ENCODE measurements at regions not wholly inside any gene's neighbourhood (a gene's known extent, or its start where the extent isn't known, plus 50 kb on each side); places are given as distances from the start of the nearest gene placed in this dataset.
"Not testable (repeated sequence)": the region's sequence is repeated elsewhere in the genome, so short reads cannot be mapped to it uniquely, and the experiment has no call there.

- DNase-seq, result not testable (repeated sequence)
Observed at GRCh38 chr17:20633268-20634059, 53.9 kb downstream of the CDRT15L2 start.

GRCh38 chr17:20640147-20640546 lies 60.6 kb downstream of the CDRT15L2 start:
- not testable (repeated sequence) for DNase-seq

DNA sequence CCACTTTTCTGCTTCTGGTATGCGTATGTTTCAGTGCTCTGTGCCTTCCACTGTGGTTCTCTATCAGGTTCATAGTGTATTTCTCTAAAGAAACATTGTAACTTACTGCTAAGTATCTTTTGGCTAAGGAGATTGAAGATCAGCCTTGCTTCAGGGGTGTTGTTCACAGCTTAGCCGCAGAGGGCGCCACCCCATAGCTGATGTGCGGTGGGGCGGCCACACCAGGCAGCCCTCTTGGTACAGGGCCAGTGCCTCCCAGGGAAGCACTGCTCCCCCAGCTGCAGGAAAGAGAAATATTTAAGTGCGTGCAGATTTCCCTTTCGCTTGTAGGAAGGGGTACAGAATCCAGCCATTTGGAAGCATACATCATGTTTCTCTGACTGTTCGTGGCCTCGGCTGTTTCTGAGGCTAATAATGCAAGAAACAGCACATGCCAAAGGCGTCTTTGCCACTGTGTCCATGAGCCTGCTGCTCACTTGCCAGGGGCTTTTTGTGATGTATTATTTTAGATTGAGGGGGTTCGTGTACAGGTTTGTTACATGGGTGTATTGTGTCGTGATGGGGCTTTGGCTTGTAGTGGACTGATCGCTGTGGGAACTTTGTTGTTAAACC lies 67.2 kb downstream of the CDRT15L2 start:
- DNase-seq, result not testable (repeated sequence)

- not testable (repeated sequence) for DNase-seq
Observed at GRCh38 chr17:20649097-20649767, 69.7 kb downstream of the CDRT15L2 start.

DNA sequence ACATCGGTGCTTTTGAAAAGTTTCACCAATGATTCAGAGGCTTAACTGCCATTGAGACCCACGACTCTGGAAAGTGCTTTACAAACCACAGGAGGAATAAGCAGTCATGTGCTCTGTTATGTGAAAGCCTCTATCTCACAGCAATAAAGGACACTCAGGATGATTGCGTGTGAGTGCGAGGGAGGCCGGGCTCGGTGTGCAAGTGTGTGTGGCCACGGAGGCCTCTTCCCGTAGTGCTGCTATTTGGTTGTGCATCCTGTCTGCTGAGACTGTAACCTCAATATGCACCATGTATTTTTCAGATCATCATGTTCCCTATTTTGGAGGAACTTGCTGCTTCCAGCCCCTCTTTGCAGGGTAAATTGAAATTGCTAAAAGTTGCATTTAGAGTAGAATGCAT lies 71.5 kb downstream of the CDRT15L2 start:
- DNase-seq, result peak; percentile 45

DNA sequence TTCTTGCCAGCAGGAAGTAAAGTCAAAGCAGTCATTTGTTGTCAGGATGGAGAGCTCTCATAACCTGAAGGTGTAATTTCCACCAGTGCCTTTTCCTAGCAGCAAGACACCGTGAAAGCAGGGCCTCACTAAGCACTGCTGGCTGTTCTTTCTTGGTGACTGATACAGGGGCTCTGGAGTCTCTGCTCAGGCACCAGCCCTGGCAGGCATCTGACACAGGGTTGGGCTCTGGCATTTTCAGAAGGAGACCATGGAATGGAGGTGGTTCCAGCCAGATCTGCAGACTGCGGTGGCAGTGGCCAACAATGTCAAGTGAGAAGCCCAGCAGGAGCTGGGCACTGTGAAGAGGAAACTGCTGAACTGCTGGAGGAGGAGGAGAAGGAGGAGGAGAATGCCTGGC lies 72.2 kb downstream of the CDRT15L2 start:
- not testable (repeated sequence) for DNase-seq

DNA sequence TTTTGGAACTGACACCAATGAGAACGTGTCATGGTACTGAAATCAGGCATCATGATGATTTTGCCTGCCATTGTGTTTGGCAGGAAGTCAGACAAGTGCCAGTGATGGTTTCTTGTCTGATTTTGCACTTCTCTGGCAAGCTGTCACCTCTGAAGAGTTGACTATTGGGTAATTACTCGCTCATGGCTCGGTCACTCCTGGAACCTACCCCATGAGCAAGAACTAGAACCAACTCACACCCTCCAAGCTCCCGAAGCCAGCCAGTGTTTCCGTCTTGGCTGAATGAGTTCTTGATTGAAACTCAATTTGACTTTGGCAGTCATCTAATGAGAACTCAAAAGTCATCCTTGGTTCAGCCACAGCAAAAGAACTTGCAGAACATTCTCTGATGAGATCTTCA lies 73.9 kb downstream of the CDRT15L2 start:
- not testable (repeated sequence) for DNase-seq

DNA sequence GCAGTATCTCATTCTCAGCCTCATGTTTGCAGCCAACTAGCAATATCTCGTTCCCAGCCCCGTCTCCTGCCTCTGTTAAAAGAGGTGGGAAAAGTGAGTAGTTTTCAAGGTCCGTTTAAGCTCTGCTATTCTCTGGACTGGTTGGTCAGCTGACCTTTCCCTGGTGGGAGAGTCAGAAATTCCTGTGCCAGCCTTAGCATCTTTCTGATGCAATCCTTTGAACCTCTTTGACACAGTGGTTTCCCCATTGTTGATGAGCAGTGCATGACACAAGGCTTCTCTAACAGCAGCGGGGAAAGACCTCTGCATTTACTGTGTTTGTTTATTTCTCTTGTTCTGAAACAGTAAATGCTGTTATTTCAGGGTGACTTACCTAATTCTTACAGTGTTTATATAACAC lies 74.6 kb downstream of the CDRT15L2 start:
- DNase-seq, result not testable (repeated sequence)

DNA sequence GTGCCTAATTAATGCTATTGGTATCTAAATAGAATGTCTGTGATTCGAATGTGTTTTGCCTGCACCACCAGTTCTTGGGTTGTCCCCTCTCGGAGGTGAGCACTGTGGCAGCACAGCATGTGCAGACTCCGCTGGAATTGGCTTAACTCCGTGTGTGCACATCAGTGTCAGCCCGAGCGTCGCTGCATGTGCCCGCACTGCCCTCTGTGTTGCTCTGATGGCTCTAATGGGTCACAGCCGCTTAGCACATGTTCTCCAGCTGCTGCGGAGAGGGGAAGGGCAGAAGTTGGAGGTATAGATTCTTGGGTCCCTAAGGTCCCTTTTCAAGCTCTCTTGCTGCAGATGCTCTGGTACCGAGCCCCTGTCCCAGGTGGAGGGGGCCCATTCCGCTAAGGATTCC lies 75.1 kb downstream of the CDRT15L2 start:
- DNase-seq, result not testable (repeated sequence)

DNA sequence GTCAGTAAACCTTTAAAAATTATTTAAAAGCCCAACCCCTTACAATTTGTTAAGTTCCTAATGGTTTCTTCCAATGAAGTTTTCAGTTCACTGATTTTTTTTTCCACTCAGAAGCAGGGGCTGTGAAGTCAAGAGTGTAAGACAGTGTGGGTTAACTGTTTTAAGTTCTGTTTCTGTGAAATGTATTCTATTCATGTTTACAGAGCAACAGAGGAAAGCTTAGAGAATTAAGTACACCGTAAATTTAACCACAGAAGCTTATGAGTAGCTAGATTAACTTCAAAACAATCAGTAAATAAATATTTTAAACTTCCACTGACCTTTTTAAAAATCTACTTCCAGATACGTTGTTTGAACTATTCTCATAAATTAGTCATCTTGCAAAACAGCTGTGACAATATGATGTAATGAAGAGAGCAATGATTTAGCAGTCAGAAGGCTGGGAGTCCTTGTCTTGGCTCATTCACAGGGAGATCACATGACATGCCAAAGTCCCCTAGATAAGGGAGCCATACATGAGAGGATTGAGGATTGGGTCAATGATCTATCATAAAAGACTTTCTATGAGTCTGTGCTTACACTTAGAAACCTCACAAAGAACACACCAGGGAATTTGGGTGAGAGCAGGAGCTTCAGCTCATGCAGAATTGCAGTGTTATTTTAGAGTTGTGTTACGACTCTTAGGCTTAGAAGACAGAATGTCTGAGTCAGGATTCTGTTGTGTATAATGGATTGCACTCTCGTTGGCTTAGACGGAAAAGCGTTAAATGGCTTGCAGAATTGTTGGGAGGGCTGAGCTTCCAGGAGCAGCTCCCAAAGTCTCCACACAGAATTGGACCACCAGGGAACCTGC lies 85.8 kb downstream of the CDRT15L2 start:
- not testable (repeated sequence) for DNase-seq

DNA sequence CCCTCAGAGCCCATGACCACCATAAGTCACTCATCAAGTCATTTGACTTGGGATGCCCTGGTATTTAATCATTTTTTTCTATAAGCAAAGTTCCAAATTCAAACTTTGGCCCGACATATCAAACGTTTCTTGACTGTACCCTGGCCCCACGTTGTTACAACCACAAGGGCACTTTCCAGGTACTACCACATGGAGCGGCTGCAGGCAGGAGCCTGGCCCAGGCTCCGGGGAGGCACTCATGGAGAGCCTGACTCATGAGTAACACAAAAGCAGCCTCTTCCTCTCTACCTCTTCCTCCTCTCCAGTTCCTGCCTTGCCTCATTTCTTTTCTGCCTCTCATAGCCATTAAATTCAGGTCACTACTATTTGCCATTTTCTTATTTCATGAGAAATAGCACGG lies 87.2 kb downstream of the CDRT15L2 start:
- DNase-seq, result not testable (repeated sequence)

- DNase-seq, result not testable (repeated sequence)
Observed at GRCh38 chr17:20667712-20668111, 88.2 kb downstream of the CDRT15L2 start.

DNA sequence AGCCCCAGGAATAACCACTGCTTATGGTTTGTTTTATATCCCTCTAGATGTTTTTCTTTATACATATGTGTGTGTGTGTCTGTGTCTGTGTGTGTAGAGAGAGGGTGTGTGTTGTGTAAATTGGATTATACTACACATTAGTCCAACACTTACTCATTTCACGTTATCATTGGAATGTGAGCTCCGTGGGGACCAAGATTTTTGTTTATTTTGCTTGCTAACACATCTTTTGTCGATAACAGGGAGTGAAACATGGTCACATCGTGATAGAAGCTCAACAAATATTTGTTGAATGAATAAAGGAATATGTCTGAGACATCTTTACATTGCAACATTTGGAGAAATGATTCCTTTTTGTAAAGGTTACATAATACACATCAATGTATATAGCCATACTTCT lies 88.8 kb downstream of the CDRT15L2 start:
- not testable (repeated sequence) for DNase-seq

DNA sequence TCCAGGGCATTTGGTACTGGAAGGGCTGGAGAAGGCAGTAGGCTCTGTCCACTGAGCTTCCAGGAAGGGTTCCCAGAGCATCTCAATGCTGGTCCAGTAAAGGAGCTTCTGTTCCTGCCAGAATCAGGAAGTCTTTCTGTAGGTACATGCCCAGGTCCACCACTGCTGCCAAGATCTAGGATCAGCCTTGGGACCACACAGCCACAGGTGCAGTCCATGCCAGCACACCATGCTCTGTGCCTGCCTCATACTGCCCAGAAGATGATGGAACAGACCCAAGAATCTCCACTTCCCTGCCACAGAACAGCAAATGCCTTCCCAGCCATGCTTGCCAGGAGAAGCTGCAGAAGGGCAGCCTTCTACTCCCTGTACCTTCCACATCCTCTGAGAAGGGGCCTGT lies 89.3 kb downstream of the CDRT15L2 start:
- not testable (repeated sequence) for DNase-seq

- not testable (repeated sequence) for DNase-seq
Observed at GRCh38 chr17:20670506-20670905, 91.0 kb downstream of the CDRT15L2 start.

DNA sequence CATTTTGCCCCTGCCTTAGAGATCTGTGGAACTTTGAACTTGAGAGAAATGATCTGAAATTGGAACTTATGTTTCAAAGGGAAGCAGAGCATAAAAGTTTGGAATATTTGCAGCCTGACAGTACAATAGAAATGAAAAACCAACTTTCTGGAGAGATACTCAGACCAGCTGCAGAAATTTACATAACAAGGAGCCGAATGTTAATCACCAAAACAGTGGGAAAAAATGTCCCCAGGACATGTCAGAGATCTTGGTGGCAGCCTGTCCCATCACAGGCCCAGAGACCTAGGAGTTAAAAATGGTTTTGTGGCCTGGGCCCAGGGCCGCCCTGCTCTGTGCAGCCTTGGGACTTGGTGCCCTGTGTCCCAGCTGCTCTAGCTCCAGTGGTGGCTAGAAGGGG lies 94.8 kb downstream of the CDRT15L2 start:
- not testable (repeated sequence) for DNase-seq

DNA sequence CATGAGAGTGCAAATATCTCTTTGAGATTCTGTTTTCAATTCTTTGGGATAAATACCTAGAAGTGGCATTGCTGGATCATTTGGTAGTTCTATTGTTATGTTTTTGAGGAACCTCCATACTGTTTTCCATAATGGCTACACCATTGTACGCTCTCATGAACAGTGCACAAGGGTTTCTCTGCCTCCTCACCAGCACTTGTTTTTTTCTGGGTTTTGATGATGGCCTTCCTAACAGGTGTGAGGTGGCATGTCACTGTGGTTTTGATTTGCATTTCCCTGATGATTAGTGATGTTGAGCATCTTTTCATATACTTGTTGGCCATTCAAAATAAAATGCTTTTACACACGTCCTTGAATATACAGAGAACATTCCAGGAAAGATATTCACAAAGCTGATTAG lies 96.2 kb downstream of the CDRT15L2 start:
- DNase-seq, result not testable (repeated sequence)

DNA sequence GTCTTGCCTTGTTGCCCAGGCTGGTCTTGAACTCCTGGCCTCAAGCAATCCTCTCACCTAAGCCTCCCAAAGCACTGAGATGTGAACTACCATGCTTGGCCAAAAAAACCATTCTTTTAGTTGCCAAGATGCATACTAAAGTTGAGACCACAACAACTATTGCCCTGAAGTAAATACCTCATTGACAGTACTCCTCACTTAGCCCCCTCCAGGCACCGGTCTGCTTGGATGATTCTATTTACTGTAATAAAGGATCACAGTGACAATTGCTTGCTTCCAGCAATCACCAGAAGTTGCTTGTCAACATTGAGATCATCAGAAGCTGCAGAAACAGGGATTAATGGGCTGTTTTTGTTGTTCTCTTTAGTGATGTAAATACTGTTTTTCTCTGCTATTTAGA lies 97.1 kb downstream of the CDRT15L2 start:
- not testable (repeated sequence) for DNase-seq

GRCh38 chr17:20677469-20677868 lies 97.9 kb downstream of the CDRT15L2 start:
- DNase-seq, result not testable (repeated sequence)

DNA sequence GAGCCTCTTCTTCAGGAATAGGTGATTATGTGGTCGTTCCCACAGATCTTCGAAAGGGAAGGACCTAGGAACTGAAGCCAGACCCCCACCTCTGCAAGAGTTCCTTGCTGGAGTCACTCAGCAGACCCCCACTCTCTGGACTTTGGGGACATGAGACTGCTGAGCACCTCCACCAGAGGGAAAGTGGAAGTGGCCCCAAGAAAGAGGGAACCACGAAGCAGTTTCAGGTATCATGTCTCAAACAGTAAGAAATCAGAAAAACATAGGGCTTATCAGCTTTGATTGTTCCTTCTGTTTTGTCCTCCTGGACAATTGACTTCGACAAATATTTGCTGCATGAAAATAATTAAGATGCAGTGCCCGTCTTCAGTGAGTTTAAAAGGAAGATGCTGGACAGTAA lies 98.9 kb downstream of the CDRT15L2 start:
- DNase-seq, result not testable (repeated sequence)

DNA sequence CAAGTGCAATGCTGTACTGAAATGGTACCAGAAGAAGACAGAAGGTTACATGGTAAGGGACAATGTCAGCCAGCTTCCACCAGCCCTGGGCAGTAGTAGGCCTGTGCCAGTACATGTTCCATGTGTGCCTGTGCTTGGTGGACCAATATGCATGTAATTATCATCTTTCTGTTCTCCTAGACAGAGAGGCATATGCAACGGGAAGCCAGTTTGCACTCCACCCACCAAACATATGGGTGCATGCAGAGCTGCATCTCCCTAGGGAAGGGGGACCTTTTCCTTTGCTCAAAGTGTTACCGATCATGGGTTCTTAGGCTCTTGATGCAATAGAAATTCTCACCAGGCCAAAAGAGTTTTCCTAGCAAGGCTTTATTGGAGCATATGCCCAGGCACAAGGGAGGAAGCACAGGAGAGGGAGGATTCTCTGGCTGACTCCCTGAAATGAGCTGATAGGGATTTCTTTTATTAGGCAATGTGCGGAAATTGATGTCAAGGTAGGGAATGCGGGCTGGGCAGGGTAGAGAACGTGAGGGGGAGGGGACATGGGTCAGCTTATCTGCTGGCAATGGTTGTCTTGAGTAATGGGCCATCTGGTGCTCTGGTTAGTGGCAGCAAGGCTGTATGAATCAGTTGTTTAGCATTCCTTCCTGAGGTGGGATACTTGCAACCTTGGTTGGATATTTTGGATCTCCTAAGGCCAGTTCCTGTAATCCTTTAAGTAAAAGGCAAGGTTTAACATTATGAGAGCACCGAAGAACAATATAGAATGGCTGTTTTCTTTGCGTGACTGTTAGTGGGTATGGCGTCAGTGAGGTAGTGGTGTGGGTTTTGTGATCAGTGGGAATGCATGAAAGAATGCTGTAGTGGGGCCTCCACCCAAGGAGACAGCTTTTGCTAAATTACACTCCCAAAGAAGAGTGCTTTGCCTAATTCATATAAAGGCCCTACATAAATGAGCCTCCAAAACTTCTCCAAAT lies 102.5 kb downstream of the CDRT15L2 start:
- DNase-seq, result not testable (repeated sequence)

Data from GDM1 (cell line).